C4-2B (cell line): ENCODE measurements at regions not wholly inside any gene's neighbourhood (a gene's known extent, or its start where the extent isn't known, plus 50 kb on each side); places are given as distances from the start of the nearest gene placed in this dataset.

Experiments used
- CTCF ChIP-seq: fragments of 450-650 bp; conservative IDR thresholded peaks from 2 replicates; pipeline ENCODE4 v1.5.1; 2017; ENCODE audit warnings: mild to moderate bottlenecking
- ZFX ChIP-seq: fragments of 450-650 bp; IDR thresholded peaks from 2 replicates; pipeline ENCODE4 v1.6.1; 2017

- no peak for TF ChIP-seq CTCF
- TF ChIP-seq ZFX = no peak
These were observed 164.1 kb downstream of the HMHB1 start for GRCh38 chr5:143976055-143976454.
